ENCODE measurements at regions not wholly inside any gene's neighbourhood (a gene's known extent, or its start where the extent isn't known, plus 50 kb on each side); places are given as distances from the start of the nearest gene placed in this dataset.
"Not testable (repeated sequence)": the region's sequence is repeated elsewhere in the genome, so short reads cannot be mapped to it uniquely, and the experiment has no call there.

- in situ Hi-C loops (cut with HindIII; ENCODE audit: low pct_unique_long_range_greater_than_20kb, low sequenced_read_pairs), result no loop called here
- no peak for DNase-seq (ENCODE audit: low read depth, low spot score)
These were observed 108.3 kb upstream of the FGGY start for GRCh38 chr1:59188413-59189213.

- no peak for DNase-seq (ENCODE audit: low read depth, low spot score)
- in situ Hi-C loops (cut with HindIII; ENCODE audit: low pct_unique_long_range_greater_than_20kb, low sequenced_read_pairs), result no loop called here
These were observed 103.3 kb upstream of the FGGY start for GRCh38 chr1:59193443-59194093.

GRCh38 chr1:59194621-59195020, 102.3 kb upstream of the FGGY start:
- in situ Hi-C loops (cut with HindIII; ENCODE audit: low pct_unique_long_range_greater_than_20kb, low sequenced_read_pairs), result no loop called here
- DNase-seq (ENCODE audit: low read depth, low spot score), result no peak

GRCh38 chr1:59195151-59195550, 101.7 kb upstream of the FGGY start:
- DNase-seq (ENCODE audit: low read depth, low spot score), result no peak
- in situ Hi-C loops (cut with HindIII; ENCODE audit: low pct_unique_long_range_greater_than_20kb, low sequenced_read_pairs), result no loop called here

GRCh38 chr1:59198564-59198963, 98.3 kb upstream of the FGGY start:
- no peak for DNase-seq (ENCODE audit: low read depth, low spot score)
- in situ Hi-C loops (cut with HindIII; ENCODE audit: low pct_unique_long_range_greater_than_20kb, low sequenced_read_pairs), result no loop called here

- in situ Hi-C loops (cut with HindIII; ENCODE audit: low pct_unique_long_range_greater_than_20kb, low sequenced_read_pairs), result no loop called here
- no peak for DNase-seq (ENCODE audit: low read depth, low spot score)
These were observed 97.7 kb upstream of the FGGY start for GRCh38 chr1:59199147-59199546.

- in situ Hi-C loops (cut with HindIII; ENCODE audit: low pct_unique_long_range_greater_than_20kb, low sequenced_read_pairs), result no loop called here
- DNase-seq (ENCODE audit: low read depth, low spot score), result no peak
These were observed 97.0 kb upstream of the FGGY start for GRCh38 chr1:59199719-59200376.

GRCh38 chr1:59201341-59201740, 95.6 kb upstream of the FGGY start:
- no peak for DNase-seq (ENCODE audit: low read depth, low spot score)
- in situ Hi-C loops (cut with HindIII; ENCODE audit: low pct_unique_long_range_greater_than_20kb, low sequenced_read_pairs), result no loop called here

GRCh38 chr1:59202455-59202854, 94.4 kb upstream of the FGGY start:
- no peak for DNase-seq (ENCODE audit: low read depth, low spot score)
- in situ Hi-C loops (cut with HindIII; ENCODE audit: low pct_unique_long_range_greater_than_20kb, low sequenced_read_pairs), result no loop called here

- no peak for DNase-seq (ENCODE audit: low read depth, low spot score)
- in situ Hi-C loops (cut with HindIII; ENCODE audit: low pct_unique_long_range_greater_than_20kb, low sequenced_read_pairs), result no loop called here
These were observed 92.9 kb upstream of the FGGY start for GRCh38 chr1:59204001-59204400.

- in situ Hi-C loops (cut with HindIII; ENCODE audit: low pct_unique_long_range_greater_than_20kb, low sequenced_read_pairs); DNase-seq (ENCODE audit: low read depth, low spot score): not testable (repeated sequence)
These were observed 90.3 kb upstream of the FGGY start for GRCh38 chr1:59206616-59207015.

- in situ Hi-C loops (cut with HindIII; ENCODE audit: low pct_unique_long_range_greater_than_20kb, low sequenced_read_pairs); DNase-seq (ENCODE audit: low read depth, low spot score): not testable (repeated sequence)
These were observed 86.5 kb upstream of the FGGY start for GRCh38 chr1:59210430-59210829.

- in situ Hi-C loops (cut with HindIII; ENCODE audit: low pct_unique_long_range_greater_than_20kb, low sequenced_read_pairs), result no loop called here
These were observed 84.2 kb upstream of the FGGY start for GRCh38 chr1:59212706-59213105.

GRCh38 chr1:59214248-59215208, 82.4 kb upstream of the FGGY start:
- in situ Hi-C loops (cut with HindIII; ENCODE audit: low pct_unique_long_range_greater_than_20kb, low sequenced_read_pairs), result no loop called here
- DNase-seq (ENCODE audit: low read depth, low spot score), result no peak

More at GRCh38 chr1:59212706-59213105, 84.2 kb upstream of the FGGY start:
- no peak for DNase-seq (ENCODE audit: low read depth, low spot score)

- no peak for DNase-seq (ENCODE audit: low read depth, low spot score)
- in situ Hi-C loops (cut with HindIII; ENCODE audit: low pct_unique_long_range_greater_than_20kb, low sequenced_read_pairs), result no loop called here
These were observed 81.1 kb upstream of the FGGY start for GRCh38 chr1:59215766-59216291.

GRCh38 chr1:59217439-59217838, 79.5 kb upstream of the FGGY start:
- in situ Hi-C loops (cut with HindIII; ENCODE audit: low pct_unique_long_range_greater_than_20kb, low sequenced_read_pairs); DNase-seq (ENCODE audit: low read depth, low spot score): not testable (repeated sequence)

- no peak for DNase-seq (ENCODE audit: low read depth, low spot score)
- in situ Hi-C loops (cut with HindIII; ENCODE audit: low pct_unique_long_range_greater_than_20kb, low sequenced_read_pairs), result no loop called here
These were observed 78.2 kb upstream of the FGGY start for GRCh38 chr1:59218521-59219236.
